ENCODE measurements at regions not wholly inside any gene's neighbourhood (a gene's known extent, or its start where the extent isn't known, plus 50 kb on each side); places are given as distances from the start of the nearest gene placed in this dataset.

DNA sequence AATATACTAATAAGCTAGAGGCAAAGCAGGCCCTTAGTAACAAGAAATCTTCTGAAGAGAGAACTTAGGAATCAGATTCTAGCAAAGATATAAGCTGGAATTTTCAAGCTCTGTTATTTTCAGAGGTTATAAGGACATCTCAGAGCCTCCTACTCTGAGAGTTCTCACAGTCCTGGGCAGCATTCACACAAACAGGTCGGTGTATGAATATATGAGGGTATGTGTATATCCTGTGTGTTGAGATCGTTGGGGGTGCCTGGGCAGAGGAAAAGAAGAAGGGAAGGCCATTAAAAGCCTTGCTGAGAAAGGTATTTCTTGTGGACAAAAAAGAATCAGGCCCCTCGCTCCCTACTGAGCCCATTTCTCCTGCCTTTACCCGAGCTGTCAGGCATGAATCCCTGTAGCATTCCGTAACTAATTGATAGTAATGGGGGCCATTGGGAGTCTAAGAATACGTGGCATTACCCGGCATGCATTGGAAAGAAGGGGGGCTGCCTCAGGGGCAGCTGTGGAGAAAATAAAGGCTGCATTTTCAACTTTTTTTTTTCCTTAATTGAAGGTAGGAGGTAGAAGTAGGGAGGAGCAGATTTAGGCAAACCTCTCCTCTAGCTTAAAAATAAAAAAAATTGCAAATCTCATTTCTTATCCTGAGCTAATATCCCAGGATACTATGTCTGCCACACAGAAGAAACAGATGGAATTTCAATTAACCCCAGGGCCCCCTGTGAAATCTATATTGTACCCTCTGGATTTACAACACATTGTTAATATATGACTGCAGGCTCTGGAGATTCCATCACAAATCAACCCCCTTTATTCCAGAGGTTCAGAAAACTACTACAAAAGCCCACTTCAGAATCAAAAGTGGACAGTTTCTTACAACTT, 103.8 kb downstream of the GTPBP8 start:
- no peak for DNase-seq

DNA sequence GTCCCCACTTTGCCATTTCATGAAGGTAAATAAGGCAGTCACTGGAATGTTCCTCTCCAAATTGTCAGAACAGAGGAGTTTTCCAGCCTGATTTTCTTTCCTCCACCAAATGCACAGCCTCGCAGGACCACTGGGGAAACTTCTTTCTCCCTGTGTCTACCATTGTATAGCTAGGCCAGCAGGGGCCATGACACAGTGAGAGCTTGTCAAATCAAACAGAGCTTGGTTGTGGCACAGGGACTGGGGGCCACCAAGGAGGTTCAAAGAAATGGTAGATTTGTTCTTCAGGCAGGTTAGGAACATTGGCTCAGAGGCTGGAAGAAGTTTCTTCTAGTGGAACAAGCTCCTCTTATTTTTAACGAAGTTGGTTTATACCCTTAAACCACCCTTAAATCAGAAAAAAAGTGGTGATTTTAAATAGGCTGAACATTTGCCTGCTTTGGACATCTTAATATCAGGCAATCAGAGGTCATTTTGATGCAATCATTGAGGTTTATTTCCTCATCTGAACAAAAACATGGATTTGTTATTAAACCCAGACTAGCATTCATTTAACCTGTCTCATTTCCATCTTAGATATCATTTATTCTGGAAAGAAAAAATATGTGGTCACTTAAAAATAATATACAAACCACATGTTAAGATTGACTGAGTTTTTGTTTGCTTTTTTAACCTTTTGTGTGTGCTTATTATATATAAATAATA, 105.6 kb downstream of the GTPBP8 start:
- DNase-seq, result no peak

GRCh38 chr3:113097960-113098447, 107.2 kb downstream of the GTPBP8 start:
- DNase-seq, result no peak

DNA sequence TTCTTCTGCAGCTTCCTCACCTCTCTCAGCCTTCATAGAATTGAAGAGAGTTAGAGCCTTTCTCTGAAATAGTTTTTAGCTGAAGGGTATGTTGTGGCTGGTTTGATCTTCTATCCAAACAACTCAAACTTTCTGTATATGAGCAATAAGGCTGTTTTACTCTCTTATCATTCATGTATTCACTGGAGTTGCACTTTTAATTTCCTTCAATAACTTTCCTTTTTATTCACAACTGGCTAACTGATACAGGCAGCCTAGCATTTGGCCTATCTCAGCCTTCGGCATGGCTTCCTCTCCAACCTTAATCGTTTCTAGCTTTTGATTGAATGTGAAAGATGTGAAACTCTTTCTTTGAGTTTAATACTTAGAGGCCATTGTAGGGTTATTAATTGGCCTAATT, 109.3 kb downstream of the GTPBP8 start:
- DNase-seq, result no peak

GRCh38 chr3:113103588-113103987, 107.8 kb upstream of the BOC start:
- peak in 1 of 58 donors; percentile 22 for DNase-seq

DNA sequence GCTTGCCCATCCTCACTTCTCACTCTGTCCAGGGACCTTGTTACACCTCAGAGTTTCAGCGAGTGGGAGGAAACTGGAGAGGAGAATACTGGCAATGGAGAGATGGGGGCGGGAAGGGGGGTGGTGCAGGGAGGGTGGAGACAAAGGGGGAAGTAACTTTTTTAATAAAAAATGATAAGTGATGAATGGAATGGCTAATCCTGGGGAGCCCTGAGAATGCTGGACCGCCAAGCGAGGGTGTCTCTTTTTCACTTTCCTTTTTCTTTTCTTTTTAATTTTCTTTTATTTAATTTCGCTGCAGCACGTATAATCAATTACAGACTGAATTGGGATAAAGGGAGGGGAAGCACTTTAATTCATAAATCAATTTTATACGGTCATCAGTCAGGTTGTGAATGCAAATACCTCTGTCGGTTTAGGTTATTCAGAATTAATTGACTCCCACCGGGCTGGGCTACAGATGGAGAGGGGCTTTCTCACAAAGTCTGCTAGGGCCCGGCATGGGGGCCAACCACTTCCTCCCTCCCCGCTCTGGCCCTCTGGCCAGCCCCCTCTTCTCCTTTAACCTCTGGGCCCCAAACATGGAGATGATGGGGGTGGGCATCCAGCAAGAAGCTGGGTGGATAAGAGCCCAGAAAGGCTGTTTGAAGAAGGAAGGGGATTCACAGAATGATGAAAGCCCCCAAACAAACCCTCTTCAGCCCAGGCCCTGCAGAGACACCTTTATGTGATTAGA, 106.8 kb upstream of the BOC start:
- DNase-seq, result peak in 1 of 58 donors; percentile 31

DNA sequence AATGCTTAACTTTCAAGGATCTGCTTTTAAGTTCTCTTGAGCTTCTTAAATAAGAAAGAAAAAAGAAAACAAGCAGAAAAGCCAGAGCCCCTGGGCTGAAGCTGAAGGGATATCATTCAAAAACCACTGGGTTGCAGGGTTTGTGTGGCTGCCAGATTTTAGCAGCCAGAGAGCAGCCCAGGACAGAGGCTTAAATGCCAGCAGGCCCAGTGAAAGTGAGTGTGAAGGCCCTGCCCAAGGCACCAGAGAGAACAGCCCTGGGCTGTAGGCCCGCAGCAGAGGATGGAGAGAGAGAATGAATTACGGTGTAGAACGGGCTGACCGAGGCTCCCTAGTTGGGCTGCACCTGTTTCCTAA, 106.3 kb upstream of the BOC start:
- peak in 44 of 58 donors; percentile 1 to 72 (median 22) for DNase-seq

DNA sequence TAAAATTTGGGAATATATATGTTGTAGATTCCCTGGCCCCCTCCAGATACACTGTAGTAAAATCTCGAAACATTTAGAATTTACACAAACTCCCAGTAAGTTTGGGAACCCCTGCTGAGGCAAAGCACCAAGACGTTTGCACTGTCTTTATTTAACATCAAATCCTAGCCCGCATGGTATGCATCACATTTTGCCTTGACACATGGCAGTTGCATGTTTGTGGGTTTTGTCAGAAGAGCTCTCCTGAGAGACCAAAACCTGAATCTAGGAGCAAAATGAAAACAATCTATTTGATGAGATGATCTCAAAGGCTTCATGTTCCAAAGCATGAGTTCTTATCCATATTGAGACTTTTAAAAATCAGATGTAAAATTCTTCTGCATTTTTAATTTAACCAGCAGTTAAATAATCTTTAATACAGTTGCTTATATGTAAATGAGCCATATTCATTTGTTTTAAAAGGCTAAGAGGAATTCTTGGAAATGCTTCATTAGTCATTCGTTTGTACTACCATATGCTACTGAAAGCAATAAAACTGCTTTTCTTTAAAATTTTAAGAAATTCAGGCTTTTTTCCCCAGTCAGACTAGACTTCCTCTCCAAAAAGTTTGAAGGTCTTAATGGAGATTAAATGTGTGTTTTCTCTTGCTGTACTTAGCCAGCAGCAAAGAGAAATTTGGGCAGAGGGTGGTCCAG, 105.2 kb upstream of the BOC start:
- DNase-seq, result no peak

DNA sequence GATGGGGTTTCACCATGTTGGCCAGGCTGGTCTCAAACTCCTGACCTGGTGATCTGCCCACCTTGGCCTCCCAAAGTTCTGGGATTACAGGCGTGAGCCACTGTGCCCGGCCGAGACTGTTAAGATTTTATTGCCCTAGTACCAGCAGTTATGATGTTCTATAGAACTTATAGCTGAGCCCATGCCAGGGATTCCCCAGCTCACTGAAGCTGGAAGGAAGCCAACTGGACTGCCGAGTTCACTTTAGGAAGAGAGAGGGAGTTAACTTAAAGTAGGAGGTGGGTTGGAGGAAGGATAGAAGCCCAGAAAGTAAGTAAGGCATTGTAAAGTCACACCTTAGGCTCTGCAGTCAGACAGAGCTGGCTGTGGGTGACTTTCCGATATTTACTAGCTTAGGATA, 101.1 kb upstream of the BOC start:
- no peak for DNase-seq

GRCh38 chr3:113111011-113111707, 100.2 kb upstream of the BOC start:
- no peak for DNase-seq

DNA sequence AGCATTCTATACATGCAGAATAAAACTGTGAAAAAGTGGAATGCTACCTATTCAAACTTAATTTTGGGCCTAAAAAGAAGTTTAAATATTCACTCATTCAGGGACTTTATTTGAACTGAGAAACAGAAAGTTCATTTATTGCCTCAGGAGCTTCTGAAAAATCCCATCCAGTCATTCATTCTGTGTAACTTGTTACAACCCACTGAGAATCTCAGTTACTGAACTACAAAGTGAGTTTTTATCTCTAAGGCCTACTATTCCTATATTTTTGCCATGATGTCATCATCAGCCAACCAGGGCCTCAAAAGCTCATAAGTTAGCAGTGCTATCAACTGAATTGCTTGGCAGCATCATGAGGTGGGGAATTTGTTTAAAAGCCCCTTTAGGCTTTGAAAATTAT, 98.0 kb upstream of the BOC start:
- no peak for DNase-seq

- DNase-seq, result no peak
Measured at GRCh38 chr3:113117511-113118234, 93.7 kb upstream of the BOC start.

DNA sequence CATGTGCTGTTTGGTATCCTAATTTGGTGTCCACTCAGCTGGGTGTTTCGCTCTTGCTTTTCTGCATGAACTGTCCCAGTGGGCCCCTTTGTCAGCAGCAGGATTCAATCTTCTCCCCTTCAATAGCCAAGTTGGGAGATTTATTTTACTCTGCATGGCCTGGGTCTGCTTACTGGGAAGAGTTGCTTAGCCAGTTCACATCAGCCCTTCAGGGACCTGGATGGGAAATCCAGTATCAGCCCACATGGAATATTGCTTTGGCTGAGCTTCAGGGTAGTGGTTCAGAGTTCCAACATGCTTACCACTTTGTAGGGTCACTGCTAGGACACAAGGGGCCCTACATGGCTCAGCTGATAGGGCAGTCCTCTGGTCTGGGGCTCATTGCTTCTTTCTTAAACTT, 93.0 kb upstream of the BOC start:
- DNase-seq, result no peak

DNA sequence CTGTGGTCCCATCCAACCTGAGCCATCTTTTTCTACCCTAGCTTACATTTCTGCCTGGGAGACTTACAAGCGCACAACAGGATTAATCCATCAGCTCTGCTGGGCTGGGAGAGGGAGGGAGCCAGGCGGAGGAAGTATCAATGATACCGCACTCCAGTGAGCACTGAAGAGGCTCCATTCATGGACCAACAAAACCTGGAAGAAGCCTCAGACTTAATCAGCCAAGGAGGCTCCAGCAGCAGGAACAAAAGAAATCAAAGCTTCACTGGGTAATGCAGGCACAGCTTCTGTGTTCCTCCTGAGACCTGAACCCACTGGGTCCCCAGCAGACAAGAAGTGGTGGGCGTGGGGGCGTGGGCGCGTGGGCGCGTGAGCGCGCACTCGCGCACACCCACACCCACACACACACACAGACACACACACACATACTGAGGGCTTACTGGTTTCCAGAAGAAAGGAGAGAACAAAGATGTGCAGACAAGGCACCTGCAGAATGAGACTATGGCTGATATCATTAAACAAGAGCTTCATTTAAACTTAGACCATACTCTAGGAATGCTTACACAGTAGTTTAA, 87.0 kb upstream of the BOC start:
- no peak for DNase-seq

DNA sequence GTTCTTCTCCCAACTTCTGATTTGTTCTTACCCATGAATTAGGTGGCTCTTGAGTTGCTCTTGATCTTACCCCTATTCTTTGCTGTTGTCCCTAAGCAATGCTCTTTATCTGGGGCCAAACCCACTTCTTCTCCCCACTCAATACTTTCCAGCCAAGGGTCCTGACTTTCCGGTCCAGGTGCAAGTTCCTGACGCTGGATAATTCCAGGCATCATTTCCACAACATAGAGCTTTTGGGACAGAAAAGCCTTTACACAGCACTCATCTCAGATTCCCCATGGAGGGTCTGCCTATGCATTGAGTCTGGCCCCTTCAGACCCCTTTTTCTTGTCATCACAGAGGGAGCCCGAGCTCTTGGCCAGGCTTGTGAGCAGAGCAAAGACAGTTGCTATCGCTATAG, 85.4 kb upstream of the BOC start:
- DNase-seq, result no peak

GRCh38 chr3:113128386-113129015, 82.9 kb upstream of the BOC start:
- DNase-seq, result no peak

GRCh38 chr3:113129168-113129567, 82.2 kb upstream of the BOC start:
- DNase-seq, result no peak

GRCh38 chr3:113132571-113132996, 78.8 kb upstream of the BOC start:
- DNase-seq, result no peak

DNA sequence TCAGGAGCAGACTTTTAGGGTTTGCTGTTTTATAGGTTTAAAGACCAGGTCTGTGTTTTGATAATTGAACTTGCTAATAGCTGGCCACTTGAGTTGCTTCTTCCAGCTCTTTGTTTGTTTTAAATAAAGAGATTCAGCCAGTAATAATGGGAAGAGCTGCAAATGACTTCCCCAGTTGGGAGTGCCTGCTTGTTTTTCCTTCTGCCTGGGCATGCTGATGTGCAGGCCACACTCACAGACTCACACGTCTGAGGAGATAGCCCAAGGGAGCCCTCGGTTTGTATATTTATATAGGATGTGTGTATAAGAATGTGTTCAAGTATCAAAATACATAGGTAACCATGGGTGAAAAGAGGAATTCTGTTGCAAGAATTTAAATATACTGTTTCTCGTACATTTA, 78.2 kb upstream of the BOC start:
- no peak for DNase-seq

Measured in anterior cingulate cortex (tissue), 58 donors.